ENCODE measurements at regions not wholly inside any gene's neighbourhood (a gene's known extent, or its start where the extent isn't known, plus 50 kb on each side); places are given as distances from the start of the nearest gene placed in this dataset.
"Not testable (repeated sequence)": the region's sequence is repeated elsewhere in the genome, so short reads cannot be mapped to it uniquely, and the experiment has no call there.

GRCh38 chr5:93682471-93683404, 58.7 kb downstream of the POU5F2 start:
- not testable (repeated sequence) for DNase-seq (ENCODE audit: low spot score)

DNA sequence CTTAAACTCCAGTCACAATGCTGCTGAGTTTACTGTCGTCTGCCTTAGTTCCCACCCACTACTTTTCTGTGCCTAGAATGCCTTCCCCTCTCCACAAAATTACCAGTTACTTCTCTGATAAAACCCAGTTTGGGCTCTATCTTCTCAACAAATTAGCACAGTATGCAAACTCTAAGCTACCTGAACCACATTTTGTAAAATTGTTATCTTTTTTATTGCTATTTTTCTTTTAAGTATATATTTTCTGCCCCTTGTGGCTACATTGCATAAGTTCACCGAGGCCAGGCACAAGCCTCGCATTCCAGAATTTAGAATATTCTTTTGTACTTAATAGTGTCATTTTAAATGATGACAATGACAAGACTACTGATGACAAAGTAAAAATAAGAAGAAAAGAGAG, 60.0 kb downstream of the POU5F2 start:
- no peak for DNase-seq (ENCODE audit: low spot score)

DNA sequence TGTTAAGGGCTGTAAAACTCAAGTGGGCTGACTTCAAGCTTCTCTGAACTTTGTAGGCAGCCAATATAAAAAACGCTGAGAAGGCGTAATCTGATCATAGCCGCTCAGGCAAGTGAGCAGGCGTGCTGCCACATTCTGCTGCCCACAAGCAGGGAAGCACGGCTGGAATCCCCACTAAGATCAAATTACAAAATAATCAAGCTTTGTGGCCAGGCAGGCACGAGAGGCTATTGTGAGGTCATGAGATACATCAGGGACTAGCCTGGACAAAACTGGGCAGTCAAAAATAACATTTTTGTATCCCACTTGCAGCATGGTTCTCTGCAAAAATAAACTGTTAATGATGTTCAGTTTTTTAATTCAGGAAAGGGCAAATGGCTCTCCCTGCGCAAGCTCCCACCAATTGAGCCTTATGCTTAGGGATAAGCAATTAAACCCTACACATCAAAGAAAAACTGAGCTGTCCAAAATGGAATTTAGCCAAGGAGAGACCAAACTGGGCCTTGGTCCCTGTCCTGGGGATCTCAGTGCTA, 64.0 kb downstream of the POU5F2 start:
- DNase-seq (ENCODE audit: low spot score): peak; percentile 22

DNA sequence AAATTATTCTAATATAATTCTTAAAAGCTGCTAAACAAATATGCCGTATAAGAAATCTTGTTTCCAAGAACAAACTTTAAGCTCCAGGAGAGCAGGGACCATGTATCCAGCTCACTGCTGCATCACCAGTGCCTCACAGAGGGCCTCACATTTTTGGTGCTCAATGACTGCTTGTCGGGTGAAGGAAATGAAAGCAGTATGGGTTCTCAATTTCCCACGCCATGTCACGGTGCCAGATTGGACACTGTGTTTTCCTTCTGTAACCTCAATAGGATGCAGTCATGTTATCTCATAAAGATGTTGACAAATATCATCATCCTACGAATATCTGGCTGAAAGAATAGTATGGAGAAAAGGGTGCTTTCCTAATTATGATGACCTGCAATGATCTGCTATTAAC, 64.7 kb downstream of the POU5F2 start:
- DNase-seq (ENCODE audit: low spot score): no peak

- DNase-seq (ENCODE audit: low spot score): no peak
Measured at GRCh38 chr5:93675460-93676450, 65.6 kb downstream of the POU5F2 start.

GRCh38 chr5:93674866-93675459, 66.4 kb downstream of the POU5F2 start:
- no peak for DNase-seq (ENCODE audit: low spot score)

GRCh38 chr5:93674138-93674537, 67.3 kb downstream of the POU5F2 start:
- DNase-seq (ENCODE audit: low spot score): no peak

DNA sequence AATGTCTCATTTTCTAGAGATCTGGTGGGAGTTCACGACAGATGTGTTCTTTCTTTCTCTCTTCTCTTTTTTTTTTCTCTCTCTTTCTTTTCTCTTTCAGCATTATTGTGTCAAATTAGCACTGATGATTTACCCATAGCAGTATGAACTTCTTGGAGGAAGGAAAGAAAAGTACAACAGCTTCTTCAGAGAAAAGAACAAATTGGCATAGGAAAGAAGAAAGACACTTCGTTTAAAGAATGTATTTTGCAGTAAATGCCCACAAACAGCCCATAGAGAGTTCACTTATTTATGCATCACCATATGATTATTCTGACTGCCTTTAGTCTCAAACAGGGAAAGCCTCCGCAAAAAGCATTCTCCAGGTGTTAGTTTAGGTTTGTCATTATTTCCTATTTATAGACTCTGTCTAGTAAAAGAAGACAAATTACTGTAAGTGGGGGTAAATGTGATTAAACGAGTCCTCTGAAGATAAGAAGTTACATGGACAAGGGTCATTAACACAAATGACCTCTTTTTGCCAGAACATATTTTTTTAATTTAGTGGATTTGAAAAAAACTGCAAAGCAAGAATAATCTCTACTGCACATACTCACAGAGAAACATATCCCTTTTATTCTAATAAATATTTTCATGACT, 68.0 kb downstream of the POU5F2 start:
- no peak for DNase-seq (ENCODE audit: low spot score)

- no peak for DNase-seq (ENCODE audit: low spot score)
Measured at GRCh38 chr5:93665648-93666047, 75.8 kb downstream of the POU5F2 start.

- no peak for DNase-seq (ENCODE audit: low spot score)
Measured at GRCh38 chr5:93660677-93661076, 77.7 kb downstream of the NR2F1 start.

- no peak for DNase-seq (ENCODE audit: low spot score)
Measured at GRCh38 chr5:93658044-93658443, 75.0 kb downstream of the NR2F1 start.

GRCh38 chr5:93654676-93655075, 71.7 kb downstream of the NR2F1 start:
- DNase-seq (ENCODE audit: low spot score): no peak

- DNase-seq (ENCODE audit: low spot score): no peak
Measured at GRCh38 chr5:93653716-93654115, 70.7 kb downstream of the NR2F1 start.

DNA sequence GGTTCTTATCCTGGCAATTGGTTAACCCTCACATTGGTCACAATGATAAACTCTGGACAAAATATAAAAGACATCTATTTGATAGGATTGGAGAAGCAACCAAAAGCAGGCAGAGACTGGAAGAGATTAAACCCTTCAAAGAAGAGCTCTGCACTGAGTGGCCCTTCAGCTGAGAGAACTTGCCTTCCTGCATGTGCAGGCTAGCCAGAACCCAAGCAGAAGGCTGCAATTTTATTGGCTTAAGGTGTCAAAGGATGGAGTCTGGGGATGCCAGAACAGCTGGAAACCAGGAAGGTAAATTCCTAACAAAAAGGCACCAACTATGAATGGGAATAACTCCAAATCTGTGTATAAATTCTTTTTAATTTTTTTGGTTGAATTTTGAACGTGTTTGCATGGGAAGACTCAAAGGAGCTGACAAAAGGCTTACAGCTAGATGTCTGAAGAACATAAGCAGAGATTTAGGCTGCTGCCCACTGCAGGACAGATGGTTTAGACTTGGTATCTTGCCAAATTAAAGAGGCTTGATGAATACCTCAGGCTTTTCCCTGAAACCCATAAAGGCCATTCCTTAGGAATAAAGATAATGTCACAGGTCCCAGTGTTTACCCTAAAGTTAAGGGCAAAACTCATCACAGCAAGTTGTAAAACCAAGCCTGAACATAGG, 66.3 kb downstream of the NR2F1 start:
- DNase-seq (ENCODE audit: low spot score): no peak

DNA sequence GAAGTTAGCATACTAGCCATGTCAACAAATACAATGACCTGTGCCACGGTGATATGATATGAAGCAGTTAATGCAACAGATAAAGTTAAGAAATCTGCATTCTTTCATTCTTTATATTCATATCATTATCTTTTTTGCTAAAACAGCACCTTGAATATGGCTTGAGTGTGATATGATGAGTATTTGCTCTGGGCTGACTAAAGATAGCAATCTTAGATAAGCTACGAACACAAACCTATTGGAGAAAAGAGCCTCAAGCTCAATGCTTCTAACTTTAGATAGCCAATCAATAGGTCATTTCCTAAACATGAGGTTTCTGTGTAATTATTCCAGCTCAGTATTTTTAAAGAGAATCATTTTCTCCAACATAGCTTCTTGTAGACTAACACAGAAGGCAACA, 61.7 kb downstream of the NR2F1 start:
- DNase-seq (ENCODE audit: low spot score): no peak

Data from Ammon's horn (tissue), 1 donor.